Panc1 (cell line): ENCODE measurements at regions not wholly inside any gene's neighbourhood (a gene's known extent, or its start where the extent isn't known, plus 50 kb on each side); places are given as distances from the start of the nearest gene placed in this dataset.

Experiments
- POLR2AphosphoS5 ChIP-seq: IDR thresholded peaks from 2 replicates; pipeline ENCODE4 v1.6.1; 2012; ENCODE audit warnings: mild to moderate bottlenecking, low read depth, low read length, moderate library complexity
- SIN3A ChIP-seq: IDR thresholded peaks from 2 replicates; pipeline ENCODE4 v1.6.1; 2012; ENCODE audit warnings: low read depth, mild to moderate bottlenecking, low read length, moderate library complexity, borderline replicate concordance; ENCODE audit not compliant: insufficient read depth
- TCF7L2 ChIP-seq: IDR thresholded peaks from 2 replicates; pipeline ENCODE4 v1.6.1; 2011; ENCODE audit warnings: mild to moderate bottlenecking, low read depth, low read length, inconsistent platforms
- TF ChIP-seq, protein P1 (sequence below): fragments of 450-650 bp; IDR thresholded peaks from 2 replicates; pipeline ENCODE4 v1.5.1; 2017; ENCODE audit warnings: mild to moderate bottlenecking
- TF ChIP-seq, protein P2 (sequence below), 2 experiments: IDR thresholded peaks; 2 replicates each; pipeline ENCODE4 v1.6.1; 2011 to 2012; ENCODE audit warnings: low read depth in 2 of 2, control low read depth in 1 of 2, low read length in 1 of 2, mild to moderate bottlenecking in 1 of 2, moderate library complexity in 1 of 2; ENCODE audit not compliant: insufficient read depth in 1 of 2

- TF ChIP-seq, protein P1, sequence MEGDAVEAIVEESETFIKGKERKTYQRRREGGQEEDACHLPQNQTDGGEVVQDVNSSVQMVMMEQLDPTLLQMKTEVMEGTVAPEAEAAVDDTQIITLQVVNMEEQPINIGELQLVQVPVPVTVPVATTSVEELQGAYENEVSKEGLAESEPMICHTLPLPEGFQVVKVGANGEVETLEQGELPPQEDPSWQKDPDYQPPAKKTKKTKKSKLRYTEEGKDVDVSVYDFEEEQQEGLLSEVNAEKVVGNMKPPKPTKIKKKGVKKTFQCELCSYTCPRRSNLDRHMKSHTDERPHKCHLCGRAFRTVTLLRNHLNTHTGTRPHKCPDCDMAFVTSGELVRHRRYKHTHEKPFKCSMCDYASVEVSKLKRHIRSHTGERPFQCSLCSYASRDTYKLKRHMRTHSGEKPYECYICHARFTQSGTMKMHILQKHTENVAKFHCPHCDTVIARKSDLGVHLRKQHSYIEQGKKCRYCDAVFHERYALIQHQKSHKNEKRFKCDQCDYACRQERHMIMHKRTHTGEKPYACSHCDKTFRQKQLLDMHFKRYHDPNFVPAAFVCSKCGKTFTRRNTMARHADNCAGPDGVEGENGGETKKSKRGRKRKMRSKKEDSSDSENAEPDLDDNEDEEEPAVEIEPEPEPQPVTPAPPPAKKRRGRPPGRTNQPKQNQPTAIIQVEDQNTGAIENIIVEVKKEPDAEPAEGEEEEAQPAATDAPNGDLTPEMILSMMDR, result no peak
- TF ChIP-seq POLR2AphosphoS5 (no peak), TCF7L2 (no peak), SIN3A (no peak)
- TF ChIP-seq, protein P2, sequence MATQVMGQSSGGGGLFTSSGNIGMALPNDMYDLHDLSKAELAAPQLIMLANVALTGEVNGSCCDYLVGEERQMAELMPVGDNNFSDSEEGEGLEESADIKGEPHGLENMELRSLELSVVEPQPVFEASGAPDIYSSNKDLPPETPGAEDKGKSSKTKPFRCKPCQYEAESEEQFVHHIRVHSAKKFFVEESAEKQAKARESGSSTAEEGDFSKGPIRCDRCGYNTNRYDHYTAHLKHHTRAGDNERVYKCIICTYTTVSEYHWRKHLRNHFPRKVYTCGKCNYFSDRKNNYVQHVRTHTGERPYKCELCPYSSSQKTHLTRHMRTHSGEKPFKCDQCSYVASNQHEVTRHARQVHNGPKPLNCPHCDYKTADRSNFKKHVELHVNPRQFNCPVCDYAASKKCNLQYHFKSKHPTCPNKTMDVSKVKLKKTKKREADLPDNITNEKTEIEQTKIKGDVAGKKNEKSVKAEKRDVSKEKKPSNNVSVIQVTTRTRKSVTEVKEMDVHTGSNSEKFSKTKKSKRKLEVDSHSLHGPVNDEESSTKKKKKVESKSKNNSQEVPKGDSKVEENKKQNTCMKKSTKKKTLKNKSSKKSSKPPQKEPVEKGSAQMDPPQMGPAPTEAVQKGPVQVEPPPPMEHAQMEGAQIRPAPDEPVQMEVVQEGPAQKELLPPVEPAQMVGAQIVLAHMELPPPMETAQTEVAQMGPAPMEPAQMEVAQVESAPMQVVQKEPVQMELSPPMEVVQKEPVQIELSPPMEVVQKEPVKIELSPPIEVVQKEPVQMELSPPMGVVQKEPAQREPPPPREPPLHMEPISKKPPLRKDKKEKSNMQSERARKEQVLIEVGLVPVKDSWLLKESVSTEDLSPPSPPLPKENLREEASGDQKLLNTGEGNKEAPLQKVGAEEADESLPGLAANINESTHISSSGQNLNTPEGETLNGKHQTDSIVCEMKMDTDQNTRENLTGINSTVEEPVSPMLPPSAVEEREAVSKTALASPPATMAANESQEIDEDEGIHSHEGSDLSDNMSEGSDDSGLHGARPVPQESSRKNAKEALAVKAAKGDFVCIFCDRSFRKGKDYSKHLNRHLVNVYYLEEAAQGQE (IDR thresholded peaks at IDR 0.05; ENCODE audit: insufficient read depth in 1 of 2, low read depth in 2 of 2, low read length in 1 of 2), result no peak
Measured at GRCh38 chr9:71483436-71483835, 284.9 kb downstream of the CEMIP2 start.
